Tibial nerve (tissue), 3 donors: ENCODE measurements at regions not wholly inside any gene's neighbourhood (a gene's known extent, or its start where the extent isn't known, plus 50 kb on each side); places are given as distances from the start of the nearest gene placed in this dataset.

Experiments used
- POLR2A ChIP-seq, 2 donors: fragments of 450-650 bp; IDR thresholded peaks; one replicate each; pipeline ENCODE4 v1.6.1; 2017; ENCODE audit warnings: antibody characterized with exemption in 2 of 2, mild to moderate bottlenecking in 2 of 2, moderate library complexity in 2 of 2
- TF ChIP-seq, protein P1 (sequence below), 5 experiments: fragments of 200-600 bp in 3 of 5; fragments of 450-650 bp in 2 of 5; sonication (generic) in 3 of 5; IDR thresholded peaks; one replicate each; pipeline ENCODE4 v1.5.1; 2016 to 2019; ENCODE audit warnings: antibody characterized with exemption in 5 of 5, mild to moderate bottlenecking in 3 of 5, moderate library complexity in 2 of 5

DNA sequence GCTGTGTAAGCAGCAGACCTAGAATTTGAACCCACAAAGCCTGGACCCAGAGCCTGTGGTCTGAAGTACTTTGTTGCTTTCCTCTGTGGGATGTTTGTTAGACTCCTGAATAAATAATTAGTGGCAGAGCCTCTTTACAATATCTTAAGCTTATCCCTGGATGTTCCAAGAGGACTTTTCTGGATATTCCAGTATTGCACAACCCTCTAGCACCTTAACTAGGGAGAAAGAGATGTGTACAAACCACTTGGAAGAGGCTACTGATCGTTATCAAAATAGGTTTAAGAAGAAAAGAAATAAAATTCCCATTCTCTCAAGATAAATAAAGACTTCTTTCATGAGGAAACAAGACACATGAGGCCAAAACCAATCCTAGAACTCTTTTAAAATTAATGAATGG, 632.4 kb downstream of the CDH11 start:
- no peak for TF ChIP-seq POLR2A (IDR thresholded peaks at IDR 0.05)
- TF ChIP-seq, protein P1, sequence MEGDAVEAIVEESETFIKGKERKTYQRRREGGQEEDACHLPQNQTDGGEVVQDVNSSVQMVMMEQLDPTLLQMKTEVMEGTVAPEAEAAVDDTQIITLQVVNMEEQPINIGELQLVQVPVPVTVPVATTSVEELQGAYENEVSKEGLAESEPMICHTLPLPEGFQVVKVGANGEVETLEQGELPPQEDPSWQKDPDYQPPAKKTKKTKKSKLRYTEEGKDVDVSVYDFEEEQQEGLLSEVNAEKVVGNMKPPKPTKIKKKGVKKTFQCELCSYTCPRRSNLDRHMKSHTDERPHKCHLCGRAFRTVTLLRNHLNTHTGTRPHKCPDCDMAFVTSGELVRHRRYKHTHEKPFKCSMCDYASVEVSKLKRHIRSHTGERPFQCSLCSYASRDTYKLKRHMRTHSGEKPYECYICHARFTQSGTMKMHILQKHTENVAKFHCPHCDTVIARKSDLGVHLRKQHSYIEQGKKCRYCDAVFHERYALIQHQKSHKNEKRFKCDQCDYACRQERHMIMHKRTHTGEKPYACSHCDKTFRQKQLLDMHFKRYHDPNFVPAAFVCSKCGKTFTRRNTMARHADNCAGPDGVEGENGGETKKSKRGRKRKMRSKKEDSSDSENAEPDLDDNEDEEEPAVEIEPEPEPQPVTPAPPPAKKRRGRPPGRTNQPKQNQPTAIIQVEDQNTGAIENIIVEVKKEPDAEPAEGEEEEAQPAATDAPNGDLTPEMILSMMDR (IDR thresholded peaks at IDR 0.05): no peak
